ENCODE measurements at regions not wholly inside any gene's neighbourhood (a gene's known extent, or its start where the extent isn't known, plus 50 kb on each side); places are given as distances from the start of the nearest gene placed in this dataset.
"Not testable (repeated sequence)": the region's sequence is repeated elsewhere in the genome, so short reads cannot be mapped to it uniquely, and the experiment has no call there.

DNA sequence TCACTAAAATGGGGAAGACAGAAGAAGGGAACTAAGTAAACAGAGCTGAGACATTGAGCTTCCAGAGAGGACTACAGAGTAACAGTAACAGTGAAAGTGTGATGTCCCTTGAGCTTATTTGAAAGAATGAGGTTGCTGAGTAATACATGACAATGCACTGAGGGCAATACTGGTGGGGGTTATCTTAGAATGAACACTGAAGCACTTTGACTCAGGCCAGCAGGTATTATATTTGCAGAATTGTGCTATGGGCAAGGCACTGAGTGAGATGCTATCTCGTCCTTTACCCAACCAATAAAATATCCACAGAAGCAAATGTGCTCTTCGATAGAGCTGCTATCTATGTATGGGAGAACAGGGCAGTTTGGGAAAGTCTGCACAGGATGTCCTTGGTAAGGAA lies 133.2 kb downstream of the DISP1 start:
- no peak for DNase-seq (ENCODE audit: low spot score)

DNA sequence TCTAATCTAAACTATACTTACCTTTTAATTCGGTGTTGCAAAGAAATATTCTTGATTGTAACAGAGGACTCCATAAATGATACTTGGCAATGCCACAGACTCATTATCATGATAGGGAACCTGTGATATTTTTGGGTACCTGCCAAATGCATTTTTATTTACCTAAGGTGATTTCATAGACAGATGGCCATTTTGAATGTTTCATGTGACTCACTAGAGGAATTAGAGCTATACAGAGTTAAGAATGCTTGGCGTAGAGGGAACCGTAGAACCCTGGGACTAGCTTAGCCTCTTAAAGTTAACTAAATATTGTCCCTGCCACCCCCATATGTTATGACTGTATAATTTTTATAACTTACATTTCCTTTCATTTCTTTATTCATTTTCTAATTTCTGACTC lies 136.1 kb downstream of the DISP1 start:
- DNase-seq (ENCODE audit: low spot score), result no peak

DNA sequence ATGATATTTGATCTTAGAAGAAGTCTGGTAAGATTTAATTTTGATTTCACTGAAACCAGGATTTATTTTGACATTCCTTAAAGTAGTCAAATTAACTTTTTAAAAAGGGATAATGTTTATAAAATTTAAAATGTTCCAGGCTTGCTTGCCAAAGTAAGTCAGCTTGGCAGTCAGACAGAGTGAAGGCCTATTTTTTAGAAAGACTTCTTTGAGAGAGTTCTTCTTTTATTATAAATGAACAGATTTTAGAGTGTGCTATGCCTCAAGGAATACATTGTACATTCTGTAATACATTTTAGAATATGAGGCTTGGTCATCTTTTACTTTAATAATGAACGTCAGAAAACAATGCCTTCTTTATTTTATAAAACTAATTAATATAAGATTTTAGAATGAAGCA lies 138.7 kb downstream of the DISP1 start:
- DNase-seq (ENCODE audit: low spot score), result no peak

DNA sequence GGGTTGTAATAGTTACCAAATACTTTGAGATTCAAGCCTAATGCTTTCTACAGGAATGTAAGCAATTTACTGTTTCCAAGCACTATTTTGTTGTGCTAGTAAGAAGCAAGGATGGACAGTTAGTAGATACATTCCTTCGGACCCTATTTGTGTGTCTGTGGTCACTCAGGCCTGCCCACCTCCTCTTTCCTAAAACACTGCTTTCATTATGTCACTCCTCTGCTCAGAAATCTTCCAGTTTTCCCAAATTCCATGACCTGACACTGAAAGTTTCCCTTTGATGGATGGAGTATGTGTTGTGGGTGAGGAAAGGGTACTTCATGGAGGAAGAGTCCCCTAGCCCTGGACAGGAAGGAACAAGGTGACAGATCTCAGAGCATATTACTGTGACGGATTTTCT lies 141.1 kb downstream of the DISP1 start:
- DNase-seq (ENCODE audit: low spot score), result no peak

DNA sequence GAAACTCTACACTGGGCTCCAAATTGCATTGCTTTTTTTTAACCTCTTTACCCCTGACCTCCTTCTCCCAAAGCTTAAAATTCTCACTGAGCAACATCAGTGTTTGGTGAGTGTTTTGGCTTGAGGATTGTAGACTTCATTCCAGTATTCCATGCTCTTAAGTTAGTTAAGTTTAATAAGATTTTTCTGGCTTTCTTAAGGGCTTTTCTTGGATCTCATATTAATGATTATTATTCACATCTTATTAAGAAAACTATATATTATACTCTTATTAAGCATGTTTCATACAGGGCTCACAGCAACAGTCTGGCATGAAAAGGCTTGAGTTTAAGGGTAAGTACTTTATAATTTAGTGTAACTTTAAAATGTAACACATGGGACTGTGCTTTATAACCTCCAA lies 141.8 kb downstream of the DISP1 start:
- no peak for DNase-seq (ENCODE audit: low spot score)

DNA sequence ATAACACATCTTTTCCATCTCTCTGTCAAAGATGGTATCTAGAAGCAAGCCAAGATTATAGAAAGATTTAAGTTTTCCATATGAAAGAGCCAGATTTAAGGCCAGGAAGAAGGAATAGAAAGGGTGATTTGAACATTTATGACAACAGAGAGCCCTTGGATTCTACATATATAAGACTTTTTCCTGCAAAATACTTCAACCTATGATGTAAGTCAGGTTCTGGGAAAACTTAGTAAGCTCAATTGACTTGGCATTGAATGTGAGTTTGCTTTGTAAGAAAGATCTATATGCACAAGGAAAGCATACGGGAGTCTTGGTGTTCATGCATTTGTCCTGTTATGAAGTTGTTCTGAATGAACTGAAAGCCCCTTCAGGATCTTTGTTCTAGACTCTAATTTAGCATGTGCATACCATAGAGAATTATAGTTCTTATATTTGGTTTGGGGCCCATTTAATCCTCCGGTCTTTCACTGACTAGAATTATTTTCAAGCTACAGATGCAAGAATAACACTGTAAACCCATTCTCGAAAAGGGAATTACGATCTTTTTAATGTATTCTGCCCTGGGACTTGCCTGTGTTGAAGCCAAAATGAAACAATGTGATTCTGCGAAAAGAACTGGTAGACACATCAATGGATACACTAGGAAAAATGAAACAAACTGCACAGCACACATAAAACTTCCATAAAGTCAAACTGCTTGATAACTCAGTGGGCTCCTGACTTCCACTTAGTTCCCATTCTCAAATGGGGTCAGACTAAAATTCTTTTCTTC lies 152.8 kb downstream of the DISP1 start:
- DNase-seq (ENCODE audit: low spot score), result no peak

DNA sequence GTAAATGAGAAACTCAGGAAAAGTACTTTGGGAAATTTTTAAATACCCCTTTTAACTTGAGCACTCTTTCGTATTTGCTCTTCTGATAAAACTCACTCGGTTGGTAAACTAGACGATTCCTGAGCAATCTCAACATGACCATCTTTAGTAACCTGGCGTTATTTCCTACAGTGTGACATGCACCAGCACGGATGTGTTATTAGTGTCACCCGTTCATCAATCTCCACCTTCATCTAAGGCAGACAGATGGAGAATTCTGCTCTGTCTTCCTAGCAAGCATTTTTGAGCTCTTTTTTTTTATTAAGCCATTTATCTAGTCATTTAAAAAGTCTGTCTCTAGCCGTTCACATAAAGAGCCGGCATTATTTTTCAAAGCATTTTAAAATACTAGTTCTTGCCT lies 155.2 kb downstream of the DISP1 start:
- DNase-seq (ENCODE audit: low spot score), result no peak

DNA sequence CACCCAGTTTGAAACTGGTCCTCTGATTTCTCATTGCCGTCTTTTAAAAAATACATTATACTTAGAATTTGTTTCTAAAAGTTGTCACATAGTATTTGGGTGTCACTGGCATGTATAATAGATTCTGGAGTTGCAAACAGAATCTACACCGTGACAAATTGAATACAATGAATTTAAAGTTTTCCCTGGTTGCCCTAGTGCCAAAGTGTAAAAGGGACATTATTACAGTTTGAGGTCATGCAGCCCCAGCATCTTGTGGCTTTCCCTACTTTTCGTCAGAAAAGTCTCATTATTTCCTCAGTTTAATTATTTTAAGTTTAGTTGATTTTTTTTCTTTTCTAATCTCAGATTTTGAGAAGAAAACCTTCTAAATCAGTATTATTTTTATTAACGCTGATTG lies 155.9 kb downstream of the DISP1 start:
- no peak for DNase-seq (ENCODE audit: low spot score)

DNA sequence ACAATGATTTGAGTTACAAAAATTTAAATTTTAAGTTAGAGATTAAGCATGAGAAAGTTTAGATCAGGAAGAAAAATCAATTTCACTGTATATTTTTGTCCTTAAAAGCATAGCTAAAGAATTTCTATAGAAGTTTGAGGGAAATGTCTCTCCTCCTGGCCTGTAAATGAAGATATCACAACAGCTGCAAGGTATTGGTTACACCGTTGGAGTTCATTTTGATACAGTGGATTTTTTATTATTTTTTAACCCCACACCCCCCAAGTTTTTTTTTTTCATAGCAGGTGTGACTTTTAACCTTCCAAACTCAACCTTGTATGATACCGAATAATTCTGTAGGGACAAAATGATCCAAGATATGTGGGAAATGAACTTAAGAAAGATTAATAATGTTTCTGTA lies 156.3 kb downstream of the DISP1 start:
- no peak for DNase-seq (ENCODE audit: low spot score)

DNA sequence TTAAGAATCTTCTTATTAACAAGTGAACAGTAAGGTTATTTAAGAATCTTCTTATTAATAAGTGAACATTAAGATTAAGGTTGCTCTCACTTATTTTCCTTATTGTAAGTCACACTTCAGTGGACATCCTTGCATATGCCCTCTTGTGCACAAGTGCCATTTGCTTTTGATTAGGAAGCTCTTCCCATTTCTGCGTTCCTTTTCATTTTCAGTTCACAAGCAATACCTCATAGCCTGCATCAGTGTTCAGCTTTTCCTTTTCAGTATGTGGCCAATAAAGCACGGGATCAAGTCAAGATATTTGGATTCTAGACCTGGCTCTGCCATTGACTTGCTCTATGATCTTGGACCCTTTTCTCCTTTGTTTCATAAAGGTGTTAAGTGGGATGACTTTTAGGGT lies 158.7 kb downstream of the DISP1 start:
- DNase-seq (ENCODE audit: low spot score), result no peak

DNA sequence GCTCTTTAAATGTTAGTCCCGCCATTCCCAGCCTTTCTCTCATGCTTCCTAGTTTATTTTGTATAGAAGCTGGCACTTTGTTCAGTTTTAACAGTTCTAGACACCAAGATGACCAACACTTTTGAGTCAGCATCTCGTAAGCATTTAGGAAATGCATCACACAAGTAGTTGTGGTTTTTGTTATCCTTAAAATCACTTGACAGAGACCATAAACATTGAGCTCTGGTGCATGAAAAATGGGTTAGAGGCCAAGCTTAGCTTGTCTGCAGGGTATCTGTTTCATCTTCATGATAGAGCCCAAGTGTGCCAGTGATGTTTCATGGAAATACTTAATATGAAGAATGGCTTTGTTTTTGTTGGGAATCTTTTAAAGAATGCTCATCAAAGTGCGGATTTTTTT lies 159.7 kb downstream of the DISP1 start:
- no peak for DNase-seq (ENCODE audit: low spot score)

DNA sequence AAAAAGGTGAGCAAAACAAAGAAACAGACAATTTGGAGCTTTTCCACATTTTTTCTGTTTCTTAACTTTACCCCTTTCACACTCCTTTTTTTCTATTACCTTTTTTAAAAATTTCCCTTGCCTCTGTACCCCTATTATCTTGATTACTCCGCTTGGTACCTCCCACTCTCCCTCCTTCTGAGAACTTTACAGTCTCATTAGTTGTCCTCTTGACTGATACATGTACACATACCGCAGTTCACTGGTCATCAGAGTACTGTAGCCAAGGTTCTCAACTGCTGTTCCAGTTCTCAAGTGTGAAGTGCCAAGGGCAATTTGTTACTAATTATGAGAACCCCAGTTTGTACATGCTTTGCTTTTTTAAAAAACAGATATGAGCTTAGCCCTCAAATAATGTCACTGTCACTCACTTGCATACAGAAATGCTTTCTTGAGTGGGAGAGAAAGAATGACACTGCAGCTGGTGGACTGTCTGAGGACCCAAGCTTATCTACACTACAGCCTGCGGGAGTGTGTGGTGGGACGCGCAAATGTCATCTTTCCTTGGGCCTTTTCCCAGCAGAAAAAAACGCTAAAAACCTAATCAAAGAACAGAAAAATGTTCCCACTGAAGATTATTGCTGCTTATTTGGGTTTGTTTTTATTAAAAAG lies 160.8 kb downstream of the DISP1 start:
- no peak for DNase-seq (ENCODE audit: low spot score)

DNA sequence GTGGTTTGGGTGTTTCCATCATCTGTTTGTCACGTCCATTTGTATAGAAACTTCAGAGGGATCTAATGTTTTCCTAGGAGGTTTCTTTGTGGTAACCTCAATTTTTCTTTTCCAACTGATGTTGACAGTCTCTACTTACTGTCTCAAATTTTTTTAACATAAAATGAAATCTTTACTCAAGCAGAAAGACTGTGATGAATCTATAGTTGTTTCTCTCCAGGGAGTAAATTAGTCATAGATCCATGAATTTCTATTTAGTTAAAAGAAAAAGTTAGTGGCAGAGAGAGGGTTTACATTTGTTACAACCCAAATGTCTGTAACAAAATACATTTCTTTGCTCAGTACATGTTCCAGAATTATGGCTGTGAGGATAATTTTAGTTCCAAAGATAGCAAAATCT lies 161.6 kb downstream of the DISP1 start:
- DNase-seq (ENCODE audit: low spot score), result no peak

DNA sequence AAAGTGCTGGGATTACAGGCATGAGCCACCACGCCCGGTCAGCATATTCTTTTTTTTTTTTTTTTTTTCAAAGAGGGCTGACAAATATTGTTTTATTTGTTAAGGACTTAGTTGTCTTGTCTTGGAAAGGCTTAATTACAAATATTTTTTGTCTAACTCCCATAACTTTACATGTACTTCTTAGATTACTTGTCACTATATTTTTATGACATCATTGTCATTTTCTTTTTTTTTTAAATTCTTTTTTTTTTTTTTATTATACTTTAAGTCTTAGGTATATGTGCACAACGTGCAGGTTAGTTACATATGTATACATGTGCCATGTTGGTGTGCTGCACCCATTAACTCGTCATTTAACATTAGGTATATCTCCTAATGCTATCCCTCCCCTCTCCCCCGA lies 162.5 kb downstream of the DISP1 start:
- not testable (repeated sequence) for DNase-seq (ENCODE audit: low spot score)

DNA sequence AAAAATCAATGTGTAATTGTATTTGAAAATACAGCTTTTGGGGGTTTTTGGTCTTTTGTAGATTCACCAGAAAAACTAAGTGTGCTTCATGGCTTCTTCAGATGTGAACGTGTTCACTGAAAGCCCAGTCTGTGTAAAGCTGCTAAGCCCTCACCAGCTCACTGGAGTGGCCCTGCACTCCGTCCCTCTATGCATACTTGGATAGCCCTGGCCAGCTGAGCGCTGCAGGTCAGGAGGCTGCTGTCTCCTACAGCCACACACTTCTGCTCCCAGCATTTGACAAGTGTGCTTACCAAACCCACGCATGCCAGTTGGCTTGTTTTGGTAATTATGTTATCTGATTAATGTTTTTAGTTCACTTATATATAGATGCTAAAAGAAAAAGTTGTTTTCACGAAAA lies 163.5 kb downstream of the TLR5 start:
- no peak for DNase-seq (ENCODE audit: low spot score)

DNA sequence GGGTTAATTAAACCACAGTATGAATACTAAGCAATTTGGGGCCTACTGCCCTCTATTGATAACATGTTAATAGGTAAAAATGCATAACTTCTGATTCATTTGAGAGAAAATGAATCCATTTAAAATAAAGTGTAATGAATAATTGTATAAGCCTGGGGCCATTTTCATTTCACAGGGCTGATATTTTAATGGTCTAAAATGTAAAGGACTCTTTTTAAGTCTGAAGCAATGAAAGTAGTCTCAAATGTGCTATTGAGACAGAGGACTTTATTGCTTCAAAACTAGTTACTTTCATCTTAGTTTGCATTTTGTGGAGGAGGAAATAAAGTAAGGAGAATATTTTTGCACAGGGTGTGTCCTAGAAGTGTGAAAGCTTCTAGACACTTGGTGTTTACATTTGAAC lies 155.4 kb downstream of the TLR5 start:
- no peak for DNase-seq (ENCODE audit: low spot score)

DNA sequence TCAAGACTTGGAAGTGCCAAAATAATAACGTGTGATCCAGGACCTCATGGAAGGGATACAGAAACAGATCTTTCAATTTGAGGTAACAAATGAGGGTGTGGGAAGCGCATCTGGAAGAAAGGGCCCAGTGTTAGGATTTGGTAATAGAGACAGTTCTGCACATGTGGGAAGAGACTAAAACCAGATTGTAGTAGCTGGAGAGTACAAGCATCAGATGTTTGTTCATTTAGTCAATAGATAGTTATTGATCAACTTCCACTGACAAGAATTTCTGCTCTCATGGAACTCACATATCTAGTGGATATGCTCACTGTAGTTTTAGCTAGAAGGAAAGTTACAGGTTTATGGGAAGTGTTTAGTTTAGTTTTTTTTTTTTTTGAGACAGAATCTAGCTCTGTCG lies 153.6 kb downstream of the TLR5 start:
- no peak for DNase-seq (ENCODE audit: low spot score)

DNA sequence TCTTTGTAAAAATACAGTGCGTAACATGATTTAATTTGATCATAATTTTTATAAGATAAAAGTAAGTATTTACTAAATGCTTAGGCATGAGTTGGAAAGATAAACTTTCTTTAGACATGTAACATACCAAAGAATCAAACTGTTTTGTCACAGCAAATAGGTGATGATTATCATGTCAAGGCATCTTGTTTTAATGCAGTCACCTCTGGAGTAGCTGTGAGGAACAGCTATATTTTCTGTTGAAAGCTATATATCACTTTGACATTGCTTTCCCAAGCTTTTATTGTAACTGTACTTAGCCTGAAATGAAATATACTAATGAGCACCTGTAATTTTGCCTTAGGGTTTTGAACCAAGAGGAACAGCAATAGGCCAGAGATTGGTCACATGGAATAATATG lies 151.9 kb downstream of the TLR5 start:
- DNase-seq (ENCODE audit: low spot score), result no peak

DNA sequence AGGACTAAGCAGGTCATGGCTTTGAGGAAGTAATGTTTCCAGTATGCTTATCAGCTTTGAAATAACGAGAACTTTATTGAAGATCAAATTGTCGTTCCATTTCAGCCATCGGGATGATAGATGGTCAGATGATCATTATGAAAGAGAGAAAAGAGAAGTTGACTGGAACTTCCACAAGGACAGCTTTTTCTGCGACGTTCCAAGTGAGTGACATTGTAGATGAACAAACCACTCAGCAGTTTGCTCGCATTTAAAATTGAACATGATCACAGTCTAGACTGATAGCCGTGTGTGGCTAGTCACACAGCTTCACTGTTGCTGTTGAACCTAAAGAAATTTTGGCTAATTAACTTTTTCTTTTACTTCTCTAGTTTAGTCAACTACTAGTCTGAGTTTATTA lies 151.1 kb downstream of the TLR5 start:
- DNase-seq (ENCODE audit: low spot score), result no peak

DNA sequence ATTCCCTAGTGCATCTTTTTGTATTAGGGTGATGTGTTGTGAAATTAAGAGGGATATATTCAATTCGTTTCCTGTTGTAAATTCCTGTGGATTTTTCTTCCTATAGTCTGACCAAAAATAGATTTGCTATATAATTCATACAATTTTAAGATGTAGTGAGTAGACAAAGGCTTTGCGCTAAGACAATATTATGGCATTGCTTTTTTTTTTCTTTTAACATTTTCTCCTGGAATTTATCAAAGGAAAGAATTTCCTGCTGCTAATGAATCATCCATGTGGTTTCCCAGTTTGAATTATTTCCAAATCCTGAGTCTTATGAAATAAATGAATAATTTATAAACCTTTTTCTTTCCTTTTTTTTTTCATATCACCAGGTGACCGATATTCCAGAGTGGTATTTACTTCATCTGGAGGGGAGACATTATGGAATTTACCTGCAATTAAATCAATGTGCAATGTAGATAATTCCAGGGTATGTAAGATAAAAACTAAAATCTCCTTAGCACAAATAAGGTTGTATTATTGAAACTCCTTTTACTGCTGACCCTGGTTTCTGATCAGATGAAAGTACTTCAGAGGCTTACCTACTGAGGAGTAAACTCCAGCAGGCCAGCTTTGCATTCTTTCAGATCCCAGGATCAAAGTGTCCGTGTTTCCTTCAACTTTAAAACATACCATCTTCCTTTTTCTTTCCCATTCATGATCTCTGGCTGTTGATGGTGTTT lies 148.4 kb downstream of the TLR5 start:
- DNase-seq (ENCODE audit: low spot score), result no peak

DNA sequence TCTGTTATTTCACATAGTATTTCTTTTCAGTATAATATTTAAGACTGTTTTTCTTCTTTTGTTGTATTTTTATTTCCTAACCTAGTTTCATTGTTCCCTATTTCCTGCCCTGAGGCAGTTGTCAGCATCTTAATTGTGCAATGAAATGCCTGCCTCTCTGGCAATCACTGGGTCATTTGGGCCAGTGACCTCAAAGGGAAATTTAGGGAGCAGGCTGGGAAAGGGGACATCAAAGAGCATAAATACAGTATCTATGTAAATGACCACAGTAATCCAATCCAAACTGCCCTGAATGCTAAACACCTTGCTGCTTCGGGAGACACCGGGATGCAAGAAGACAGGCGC lies 147.8 kb downstream of the TLR5 start:
- DNase-seq (ENCODE audit: low spot score), result no peak

DNA sequence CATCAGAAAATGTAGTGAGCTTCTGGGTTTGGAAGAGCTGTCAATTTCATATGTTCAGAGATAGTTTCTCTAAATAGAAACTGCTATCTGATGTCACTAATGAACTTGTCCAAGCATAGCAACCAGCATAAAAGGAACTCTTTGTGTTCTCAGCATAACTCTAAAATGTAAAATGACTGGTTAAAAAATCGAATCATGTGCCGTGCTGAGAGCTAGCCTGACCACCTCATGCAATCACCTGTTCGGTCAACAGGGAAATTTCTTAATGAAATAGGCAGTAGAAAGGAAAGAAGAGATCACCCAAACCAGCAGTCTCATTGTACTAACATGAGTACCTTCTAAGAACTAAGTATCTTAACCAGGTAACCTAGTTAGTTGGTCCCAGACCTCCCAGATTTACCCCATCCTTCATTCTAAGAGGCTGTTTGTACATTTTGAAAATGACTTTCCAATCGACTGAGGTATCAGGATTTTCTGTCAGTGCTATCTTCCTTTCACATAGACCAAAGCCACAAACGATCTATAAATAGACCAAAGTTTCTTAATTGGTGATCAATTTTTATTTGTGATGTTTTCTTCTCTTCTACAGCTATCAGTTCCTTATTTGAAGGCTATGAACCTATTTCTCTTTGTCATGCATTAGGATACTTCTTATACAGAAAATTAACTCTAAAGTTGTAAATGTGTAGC lies 147.3 kb downstream of the TLR5 start:
- DNase-seq (ENCODE audit: low spot score), result no peak
